Activated CD8-positive, alpha-beta T cell treated with anti-CD3 and anti-CD28 coated beads for 36 hours (primary cell): ENCODE measurements at regions not wholly inside any gene's neighbourhood (a gene's known extent, or its start where the extent isn't known, plus 50 kb on each side); places are given as distances from the start of the nearest gene placed in this dataset.

Experiments
- ATAC-seq: fragments of 200-7000 bp; cut with Tn5 transposase; one replicate; pipeline ENCODE4 v1.10.0; 2021; ENCODE audit warnings: mild to moderate bottlenecking, moderate library complexity
- CTCF ChIA-PET: fragments of 350-600 bp; sonication (Branson Sonifier 250); formaldehyde crosslinking; loops from one replicate; lab custom pipeline; 2021; ENCODE audit warnings: antibody characterized with exemption; lab: Charles Lee
- POLR2A ChIA-PET: fragments of 350-600 bp; sonication (Branson Sonifier 250); formaldehyde crosslinking; loops from one replicate; lab custom pipeline; 2021; ENCODE audit warnings: antibody characterized with exemption; lab: Charles Lee
- DNase-seq: peaks from one replicate; pipeline ENCODE4 v3.0.0-alpha.2; 2020
- H3K27ac Mint-ChIP-seq: one replicate; pipeline ENCODE4 v1.8.0; 2021; ENCODE audit warnings: mild to moderate bottlenecking, mixed read lengths
- H3K27me3 Mint-ChIP-seq: one replicate; pipeline ENCODE4 v1.8.0; 2021; ENCODE audit warnings: mixed read lengths
- H3K36me3 Mint-ChIP-seq: one replicate; pipeline ENCODE4 v1.8.0; 2021; ENCODE audit warnings: low read depth, mixed read lengths
- H3K4me1 Mint-ChIP-seq: one replicate; pipeline ENCODE4 v1.8.0; 2021; ENCODE audit warnings: low read depth, mixed read lengths
- H3K4me3 Mint-ChIP-seq: one replicate; pipeline ENCODE4 v1.8.0; 2021; ENCODE audit warnings: mild to moderate bottlenecking, moderate library complexity, mixed read lengths
- H3K9me3 Mint-ChIP-seq: one replicate; pipeline ENCODE4 v1.8.0; 2021; ENCODE audit warnings: mixed read lengths
- intact Hi-C: fragments of 100-400 bp; cut with micrococcal nuclease; formaldehyde crosslinking; loops from one replicate; pipeline ENCODE4 v1.10.0; 2022
- TF ChIP-seq, protein P1 (sequence below): fragments of 200-600 bp; IDR thresholded peaks from one replicate; pipeline ENCODE4 v1.8.0; 2022; ENCODE audit warnings: antibody characterized with exemption, mild to moderate bottlenecking

DNA sequence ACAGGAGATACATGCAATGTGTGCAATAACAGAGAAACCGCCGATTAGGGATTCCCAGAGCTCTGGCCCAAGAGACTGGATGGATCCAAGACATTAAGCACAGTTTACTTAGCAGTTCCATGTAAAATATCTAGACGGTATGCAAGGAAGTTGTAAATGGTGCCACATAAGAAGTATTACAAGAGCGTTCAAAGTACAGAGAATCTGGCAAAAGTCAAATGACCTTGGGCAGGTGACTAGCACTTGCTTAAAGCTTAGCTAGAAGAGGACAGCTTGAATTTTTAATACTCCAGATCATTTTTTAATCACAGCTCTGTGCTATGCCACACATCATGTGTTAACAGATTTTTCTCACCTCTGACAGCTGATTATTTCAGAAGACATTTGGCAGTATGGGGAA, 72.3 kb upstream of the TNPO1 start:
- H3K27me3 Mint-ChIP-seq = peaks cover 8% of the 10 kb centered on the region
- DNase-seq = no peak
- no peaks in the 10 kb centered on the region for H3K4me1 Mint-ChIP-seq
- TF ChIP-seq, protein P1, sequence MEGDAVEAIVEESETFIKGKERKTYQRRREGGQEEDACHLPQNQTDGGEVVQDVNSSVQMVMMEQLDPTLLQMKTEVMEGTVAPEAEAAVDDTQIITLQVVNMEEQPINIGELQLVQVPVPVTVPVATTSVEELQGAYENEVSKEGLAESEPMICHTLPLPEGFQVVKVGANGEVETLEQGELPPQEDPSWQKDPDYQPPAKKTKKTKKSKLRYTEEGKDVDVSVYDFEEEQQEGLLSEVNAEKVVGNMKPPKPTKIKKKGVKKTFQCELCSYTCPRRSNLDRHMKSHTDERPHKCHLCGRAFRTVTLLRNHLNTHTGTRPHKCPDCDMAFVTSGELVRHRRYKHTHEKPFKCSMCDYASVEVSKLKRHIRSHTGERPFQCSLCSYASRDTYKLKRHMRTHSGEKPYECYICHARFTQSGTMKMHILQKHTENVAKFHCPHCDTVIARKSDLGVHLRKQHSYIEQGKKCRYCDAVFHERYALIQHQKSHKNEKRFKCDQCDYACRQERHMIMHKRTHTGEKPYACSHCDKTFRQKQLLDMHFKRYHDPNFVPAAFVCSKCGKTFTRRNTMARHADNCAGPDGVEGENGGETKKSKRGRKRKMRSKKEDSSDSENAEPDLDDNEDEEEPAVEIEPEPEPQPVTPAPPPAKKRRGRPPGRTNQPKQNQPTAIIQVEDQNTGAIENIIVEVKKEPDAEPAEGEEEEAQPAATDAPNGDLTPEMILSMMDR = no peak
- H3K4me3 Mint-ChIP-seq = no peak overlapping the region
- ChIA-PET CTCF (no interaction called here), POLR2A (no interaction called here)
- intact Hi-C loops = no loop called here
- H3K36me3 Mint-ChIP-seq = no peaks in the 10 kb centered on the region
- ATAC-seq = no peak
- H3K27ac Mint-ChIP-seq = no peak overlapping the region
- H3K9me3 Mint-ChIP-seq = no peaks in the 10 kb centered on the region

DNA sequence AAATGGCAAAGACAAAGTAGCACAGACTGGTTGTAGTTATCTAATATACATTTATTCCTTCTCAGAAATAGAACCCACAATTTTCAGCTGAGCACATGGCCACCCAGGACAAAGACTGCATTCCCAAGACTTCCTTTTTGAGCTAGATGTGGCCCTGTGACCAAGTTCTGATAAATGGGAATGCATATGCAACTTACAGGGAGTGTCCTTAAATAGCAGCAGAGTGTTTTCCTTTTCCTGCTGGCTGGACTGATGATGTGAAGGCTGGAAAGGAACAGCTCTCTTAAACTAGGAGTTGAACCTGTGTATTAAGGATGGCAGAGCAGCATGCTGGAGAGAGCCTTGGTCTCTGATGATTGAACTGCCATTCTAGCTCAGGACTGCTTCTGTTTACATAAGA, 74.7 kb upstream of the TNPO1 start:
- no peak overlapping the region for H3K27ac Mint-ChIP-seq
- DNase-seq = no peak
- intact Hi-C loops = no loop called here
- ChIA-PET CTCF (no interaction called here), POLR2A (no interaction called here)
- peaks cover 8% of the 10 kb centered on the region for H3K27me3 Mint-ChIP-seq
- ATAC-seq = no peak
- no peaks in the 10 kb centered on the region for H3K4me1 Mint-ChIP-seq
- H3K4me3 Mint-ChIP-seq = no peak overlapping the region
- no peaks in the 10 kb centered on the region for H3K36me3 Mint-ChIP-seq
- TF ChIP-seq, protein P1 = no peak
- H3K9me3 Mint-ChIP-seq = no peaks in the 10 kb centered on the region

DNA sequence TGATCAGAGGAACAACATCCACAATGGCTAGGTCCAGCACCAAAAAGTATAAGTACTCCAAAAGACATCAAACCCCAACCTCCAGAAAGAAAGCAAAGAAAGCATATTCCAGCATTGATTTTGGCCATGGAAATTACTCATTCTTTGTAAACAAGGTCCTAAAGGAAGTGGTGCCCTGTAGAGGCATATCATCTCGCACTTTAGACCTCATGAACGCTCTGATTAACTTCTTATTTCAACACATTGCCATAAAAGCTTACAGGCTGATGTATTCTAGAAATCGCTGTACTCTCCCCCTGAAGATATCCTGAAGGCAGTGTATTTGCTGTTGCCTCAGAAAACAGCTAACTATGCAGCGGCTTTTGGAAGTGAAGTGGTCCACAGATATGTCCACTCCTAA, 82.7 kb upstream of the TNPO1 start:
- no peak overlapping the region for H3K4me3 Mint-ChIP-seq
- no peak for ATAC-seq

DNA sequence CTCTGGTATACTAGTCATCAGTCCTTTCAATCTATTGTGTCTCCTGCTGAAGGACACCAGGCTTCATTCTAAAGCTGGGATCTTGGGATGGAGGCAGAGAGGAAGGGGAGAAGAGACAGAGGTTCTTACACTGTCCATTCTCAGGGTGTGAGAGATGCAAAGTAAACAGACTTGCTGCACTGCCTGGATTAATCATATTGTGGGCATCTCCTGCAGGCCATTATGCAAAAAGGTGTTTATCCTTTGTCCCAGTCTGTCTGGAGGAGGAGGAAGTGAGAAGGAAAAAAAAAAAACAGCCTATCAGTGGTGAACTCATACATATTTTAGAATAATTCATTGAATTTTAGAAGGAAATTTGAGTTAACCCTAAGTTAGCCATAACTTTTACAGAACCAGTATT, 92.9 kb upstream of the TNPO1 start:
- ATAC-seq = no peak

More for the DNA sequence above, 82.7 kb upstream of the TNPO1 start:
- no peak overlapping the region for H3K27ac Mint-ChIP-seq
- ChIA-PET CTCF (no interaction called here), POLR2A (no interaction called here)
- peaks cover 1% of the 10 kb centered on the region for H3K9me3 Mint-ChIP-seq
- H3K36me3 Mint-ChIP-seq = no peaks in the 10 kb centered on the region
- H3K4me1 Mint-ChIP-seq = no peaks in the 10 kb centered on the region
- intact Hi-C loops = no loop called here
- H3K27me3 Mint-ChIP-seq = peaks cover 1% of the 10 kb centered on the region
- TF ChIP-seq, protein P1 = no peak
- DNase-seq = no peak

DNA sequence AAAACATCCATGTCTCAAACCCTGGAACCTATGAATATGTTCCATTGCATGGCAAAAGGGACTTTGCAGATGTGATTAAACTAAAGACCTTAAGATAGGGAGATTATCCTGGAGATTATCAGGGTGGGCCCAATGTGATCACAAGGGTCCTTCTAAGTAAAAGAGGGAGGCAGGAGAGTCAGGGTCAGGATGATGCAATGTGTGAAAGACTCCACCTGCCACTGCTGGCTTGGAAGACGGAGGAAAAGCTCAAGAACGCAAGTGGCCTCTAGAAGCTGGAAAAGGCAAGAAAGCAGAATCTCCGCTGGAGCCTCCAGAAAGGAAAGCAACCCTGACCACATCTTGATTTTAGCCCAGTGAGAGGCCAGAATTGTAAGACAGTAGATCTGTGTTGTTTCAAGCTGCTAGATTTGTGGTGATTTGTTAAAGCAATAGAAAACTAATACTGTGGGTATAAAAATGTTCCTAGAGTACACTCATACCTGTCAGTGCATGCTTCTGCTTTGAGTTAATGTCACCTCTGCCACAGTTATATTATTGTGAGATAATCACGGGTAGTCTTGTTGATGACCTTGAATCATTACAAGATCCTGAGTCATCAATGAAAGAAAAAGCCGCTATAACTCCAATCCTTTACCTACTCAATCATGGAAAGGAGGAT, 93.5 kb upstream of the TNPO1 start:
- no peaks in the 10 kb centered on the region for H3K9me3 Mint-ChIP-seq

More for the DNA sequence above, 92.9 kb upstream of the TNPO1 start:
- Mint-ChIP-seq H3K27ac (no peak overlapping the region), H3K27me3 (peaks cover 5% of the 10 kb centered on the region), H3K36me3 (no peaks in the 10 kb centered on the region), H3K9me3 (no peaks in the 10 kb centered on the region), H3K4me1 (no peaks in the 10 kb centered on the region), H3K4me3 (no peak overlapping the region)
- intact Hi-C loops = no loop called here
- POLR2A ChIA-PET = no interaction called here
- DNase-seq = no peak
- CTCF ChIA-PET = interaction anchor here (1.0 kb wide), 1 partner anchor 29 kb away, joined by 3 read pairs; no protein-coding TSS in a partner anchor
- TF ChIP-seq, protein P1 = no peak

More for the DNA sequence above, 93.5 kb upstream of the TNPO1 start:
- peaks cover 5% of the 10 kb centered on the region for H3K27me3 Mint-ChIP-seq
- no peak overlapping the region for H3K27ac Mint-ChIP-seq
- ChIA-PET POLR2A (no interaction called here), CTCF (no interaction called here)
- no peaks in the 10 kb centered on the region for H3K36me3 Mint-ChIP-seq
- H3K4me3 Mint-ChIP-seq = no peak overlapping the region
- DNase-seq (no peak), ATAC-seq (no peak)
- intact Hi-C loops = no loop called here
- TF ChIP-seq, protein P1 = no peak
- no peaks in the 10 kb centered on the region for H3K4me1 Mint-ChIP-seq
